PC-3 (cell line): ENCODE measurements at regions not wholly inside any gene's neighbourhood (a gene's known extent, or its start where the extent isn't known, plus 50 kb on each side); places are given as distances from the start of the nearest gene placed in this dataset.
"Not testable (repeated sequence)": the region's sequence is repeated elsewhere in the genome, so short reads cannot be mapped to it uniquely, and the experiment has no call there.

Experiments used
- ATAC-seq: fragments of 200-7000 bp; cut with Tn5 transposase; 2 replicates; pipeline ENCODE4 v1.9.1; 2020; ENCODE audit warnings: mild to moderate bottlenecking, moderate library complexity
- BruUV-seq: library from RNA; stranded (reverse); fragments of 400-500 nt; replicated peaks from 2 replicates; lab custom pipeline; 2021; lab: Mats Ljungman, UMichigan
- CTCF ChIA-PET: fragments of 300-600 bp; sonication (Branson Sonifier 250); formaldehyde crosslinking; loops from one replicate; lab custom pipeline; 2022; ENCODE audit warnings: antibody characterized with exemption; lab: Charles Lee
- POLR2A ChIA-PET: fragments of 300-600 bp; sonication (Branson Sonifier 250); formaldehyde crosslinking; loops from one replicate; lab custom pipeline; 2022; ENCODE audit warnings: antibody characterized with exemption; ENCODE audit not compliant: unreplicated experiment; lab: Charles Lee
- DNase-seq: peaks from one replicate; pipeline ENCODE4 v3.0.0-alpha.2; 2015
- H2AFZ ChIP-seq: fragments of 300-600 bp; sonication (generic); 2 replicates; pipeline ENCODE4 v1.6.0; 2016; ENCODE audit warnings: antibody characterized with exemption, low read length
- H3F3A ChIP-seq: fragments of 300-600 bp; sonication (generic); one replicate; pipeline ENCODE4 v1.6.0; 2017; ENCODE audit warnings: antibody characterized with exemption, low read length, control low read depth, mild to moderate bottlenecking; ENCODE audit not compliant: unreplicated experiment
- H3K27ac ChIP-seq: fragments of 300-600 bp; sonication (generic); 2 replicates; pipeline ENCODE4 v1.5.1; 2016; ENCODE audit warnings: mild to moderate bottlenecking, low read length
- H3K27me3 ChIP-seq: fragments of 300-600 bp; sonication (generic); 2 replicates; pipeline ENCODE4 v1.6.1; 2016; ENCODE audit warnings: low read length, mixed read lengths
- H3K36me3 ChIP-seq: fragments of 300-600 bp; sonication (generic); 2 replicates; pipeline ENCODE4 v1.6.1; 2016; ENCODE audit warnings: low read depth, mixed run types, low read length, mixed read lengths
- H3K4me1 ChIP-seq: fragments of 300-600 bp; sonication (generic); 2 replicates; pipeline ENCODE4 v1.5.1; 2016; ENCODE audit warnings: low read length; ENCODE audit not compliant: insufficient read depth
- H3K4me2 ChIP-seq: fragments of 300-600 bp; sonication (generic); 2 replicates; pipeline ENCODE4 v1.6.0; 2016; ENCODE audit warnings: low read length
- H3K4me3 ChIP-seq: fragments of 300-600 bp; sonication (generic); 2 replicates; pipeline ENCODE4 v1.5.1; 2016; ENCODE audit warnings: mild to moderate bottlenecking, low read length, mixed read lengths
- H3K79me2 ChIP-seq: fragments of 300-600 bp; sonication (generic); 2 replicates; pipeline ENCODE4 v1.6.1; 2017; ENCODE audit warnings: low read length, mixed read lengths
- H3K9ac ChIP-seq: fragments of 300-600 bp; sonication (generic); 2 replicates; pipeline ENCODE4 v1.6.0; 2016; ENCODE audit warnings: mild to moderate bottlenecking, low read length
- H3K9me2 ChIP-seq: fragments of 300-600 bp; sonication (generic); replicated peaks from 2 replicates; pipeline ENCODE4 v1.6.1; 2016; ENCODE audit warnings: mixed run types, low read length, mixed read lengths
- H3K9me3 ChIP-seq: fragments of 300-600 bp; sonication (generic); 2 replicates; pipeline ENCODE4 v1.6.1; 2016; ENCODE audit warnings: low read length, mixed read lengths
- H4K20me1 ChIP-seq: fragments of 300-600 bp; sonication (generic); 2 replicates; pipeline ENCODE4 v1.6.1; 2016; ENCODE audit warnings: low read length, mixed read lengths
- CTCF ChIP-seq: fragments of 300-600 bp; sonication (generic); conservative IDR thresholded peaks from 2 replicates; pipeline ENCODE4 v1.5.1; 2017; ENCODE audit warnings: antibody characterized with exemption, low read depth, mild to moderate bottlenecking, low read length
- EZH2 ChIP-seq: fragments of 300-600 bp; sonication (generic); IDR thresholded peaks from one replicate; pipeline ENCODE4 v1.6.1; 2017; ENCODE audit warnings: antibody characterized with exemption, mild to moderate bottlenecking, low read length; ENCODE audit not compliant: unreplicated experiment
- EZH2phosphoT487 ChIP-seq: fragments of 300-600 bp; sonication (generic); IDR thresholded peaks from 2 replicates; pipeline ENCODE4 v1.6.1; 2018; ENCODE audit warnings: mild to moderate bottlenecking, antibody characterized with exemption, low read length, borderline replicate concordance
- intact Hi-C: fragments of 100-400 bp; cut with micrococcal nuclease; formaldehyde crosslinking; loops from 2 replicates; pipeline ENCODE4 v1.9.0; 2023

DNA sequence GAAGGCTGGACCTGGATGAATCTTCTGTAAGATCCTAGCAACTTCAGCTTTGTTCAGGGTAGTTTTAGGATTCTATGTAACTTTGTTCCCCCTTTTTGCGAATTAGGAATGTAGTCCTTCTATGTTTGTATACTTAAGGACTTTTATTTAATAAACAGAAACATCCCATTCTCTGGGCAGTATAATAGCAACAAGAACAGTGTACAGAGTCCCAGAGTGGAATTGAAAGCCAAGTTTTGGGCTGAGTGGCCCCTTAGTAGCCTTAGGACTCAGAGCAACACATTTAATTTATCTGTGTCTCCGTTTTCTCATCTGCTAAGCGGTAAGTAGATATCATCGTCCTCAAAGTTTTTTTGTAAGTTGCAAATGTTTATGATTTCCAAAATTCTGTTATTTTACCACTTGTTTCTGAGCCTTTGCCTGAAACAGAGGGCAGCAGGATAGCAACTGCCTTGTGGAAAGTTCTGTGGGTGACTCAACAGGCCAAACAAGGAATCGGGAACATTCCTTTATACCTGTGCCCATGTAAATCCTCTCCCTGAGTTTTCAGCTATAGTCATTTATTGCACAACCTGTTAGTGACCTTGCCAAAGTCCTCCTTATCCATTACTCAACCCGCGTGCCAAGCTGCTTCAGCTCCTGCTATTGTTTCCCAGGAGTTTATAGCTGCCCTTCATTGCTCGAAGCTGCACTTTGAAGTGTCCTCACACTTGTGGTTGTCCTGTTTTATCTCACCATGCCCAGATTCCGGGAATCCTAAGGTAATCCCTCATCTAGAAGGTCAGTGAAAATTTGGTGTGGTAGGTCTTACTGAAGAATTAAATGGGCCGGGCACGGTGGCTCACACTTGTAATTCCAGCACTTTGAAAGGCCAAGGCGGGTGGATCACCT, 199.1 kb upstream of the AHR start:
- no peak overlapping the region for H2AFZ ChIP-seq
- H3K9ac ChIP-seq: peak overlapping the region; percentile 27
- TF ChIP-seq EZH2 (no peak), EZH2phosphoT487 (no peak), CTCF (no peak)
- no peaks in the 10 kb centered on the region; the same call in 1 of the 2 replicates for H3K36me3 ChIP-seq
- no TSS peak for BruUV-seq
- H4K20me1 ChIP-seq: no peaks in the 10 kb centered on the region
- H3K4me1 ChIP-seq: peaks cover 48% of the 10 kb centered on the region
- ChIA-PET POLR2A (interaction anchor here (0.7 kb wide), 1 partner anchor 208 kb away, joined by 21 read pairs; no protein-coding TSS in a partner anchor), CTCF (interaction anchor here (0.7 kb wide), 1 partner anchor 177 kb away, joined by 3 read pairs; no protein-coding TSS in a partner anchor)
- H3K9me3 ChIP-seq: no peaks in the 10 kb centered on the region
- H3K4me2 ChIP-seq: peak overlapping the region; percentile 32
- peaks cover 3% of the 10 kb centered on the region for H3F3A ChIP-seq
- peak overlapping the region; percentile 83 for H3K27ac ChIP-seq
- H3K9me2 ChIP-seq: no peaks in the 10 kb centered on the region
- H3K79me2 ChIP-seq: no peaks in the 10 kb centered on the region
- intact Hi-C loops: loop anchor here (1.0 to 5.0 kb wide), 5 partner anchors 37 to 203 kb away; no protein-coding TSS in a partner anchor
- H3K27me3 ChIP-seq: no peaks in the 10 kb centered on the region
- DNase-seq (peak; percentile 96), ATAC-seq (peak; percentile 39)
- no peak overlapping the region for H3K4me3 ChIP-seq

- H3K27ac ChIP-seq: peak overlapping the region; percentile 83
- intact Hi-C loops: loop anchor here (1.0 to 5.0 kb wide), 5 partner anchors 38 to 202 kb away; no protein-coding TSS in a partner anchor
- H3K9ac ChIP-seq: peak overlapping the region; percentile 27; the same call in 1 of the 2 replicates
- H3K79me2 ChIP-seq, H3K4me3 ChIP-seq, H3F3A ChIP-seq, BruUV-seq, CTCF ChIA-PET, DNase-seq, H2AFZ ChIP-seq, H3K36me3 ChIP-seq, H3K9me2 ChIP-seq, H3K9me3 ChIP-seq, H4K20me1 ChIP-seq, ATAC-seq, H3K27me3 ChIP-seq, H3K4me2 ChIP-seq: not testable (repeated sequence)
- peaks cover 44% of the 10 kb centered on the region for H3K4me1 ChIP-seq
- POLR2A ChIA-PET: interaction anchor here (0.7 kb wide), 1 partner anchor 209 kb away, joined by 21 read pairs; no protein-coding TSS in a partner anchor
Measured at GRCh38 chr7:17099974-17100509, 198.4 kb upstream of the AHR start.

- no peak overlapping the region for H3K27ac ChIP-seq
- H3K4me1 ChIP-seq: peaks cover 32% of the 10 kb centered on the region
- no peak overlapping the region for H3K9ac ChIP-seq
- no peaks in the 10 kb centered on the region for H3K27me3 ChIP-seq
- no peak for DNase-seq
- H3K4me2 ChIP-seq: no peak overlapping the region
- no peaks in the 10 kb centered on the region for H3K79me2 ChIP-seq
- ChIA-PET POLR2A (no interaction called here), CTCF (no interaction called here)
- no peak overlapping the region for H2AFZ ChIP-seq
- no peaks in the 10 kb centered on the region for H3F3A ChIP-seq
- H3K4me3 ChIP-seq: no peak overlapping the region
- ATAC-seq: no peak
- no peaks in the 10 kb centered on the region for H3K9me3 ChIP-seq
- intact Hi-C loops: no loop called here
- no peak for TF ChIP-seq CTCF
- TF ChIP-seq EZH2phosphoT487: no peak
- TF ChIP-seq EZH2: no peak
- no peaks in the 10 kb centered on the region; the same call in 1 of the 2 replicates for H3K36me3 ChIP-seq
- no TSS peak for BruUV-seq
- no peaks in the 10 kb centered on the region for H3K9me2 ChIP-seq
- no peaks in the 10 kb centered on the region for H4K20me1 ChIP-seq
Measured at GRCh38 chr7:17101207-17101696, 197.2 kb upstream of the AHR start.
